ENCODE measurements at regions not wholly inside any gene's neighbourhood (a gene's known extent, or its start where the extent isn't known, plus 50 kb on each side); places are given as distances from the start of the nearest gene placed in this dataset.

DNA sequence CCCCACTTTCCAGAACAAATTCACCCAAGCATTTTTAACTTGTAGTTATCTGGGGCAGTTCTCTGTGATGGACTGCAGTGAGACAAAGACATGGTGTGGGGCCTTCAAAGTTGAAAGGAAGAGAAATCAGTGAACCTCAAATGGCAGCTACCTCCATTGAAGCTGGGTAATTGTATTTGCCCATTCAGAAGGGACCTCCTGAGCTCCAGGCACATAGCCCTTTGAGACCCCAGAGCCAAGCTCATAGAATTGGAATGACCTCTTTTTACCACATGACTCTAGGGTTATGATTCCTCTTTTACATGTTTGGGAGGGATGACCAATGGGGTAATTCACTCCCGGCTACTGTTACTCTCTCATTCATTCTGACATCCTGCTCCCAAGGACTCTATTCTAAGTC is 368.4 kb upstream of the ITGA1 start:
- no peak for DNase-seq

DNA sequence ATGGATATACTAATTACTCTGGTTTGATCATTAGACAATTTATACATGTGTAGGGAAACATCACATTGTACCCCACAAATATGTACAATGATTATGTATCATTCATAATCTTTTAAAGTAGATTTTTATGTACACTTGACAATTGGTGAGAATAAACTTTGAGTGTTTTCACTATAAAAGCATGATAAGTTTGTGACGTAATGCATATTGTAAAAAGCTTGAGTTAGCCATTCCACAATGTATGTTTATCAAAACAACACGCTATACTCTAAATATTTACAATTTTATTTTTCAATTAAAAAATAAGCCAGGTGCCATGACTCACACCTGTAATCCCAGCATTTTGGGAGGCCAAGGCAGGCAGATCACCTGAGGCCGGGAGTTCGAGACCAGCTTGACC is 360.1 kb upstream of the ITGA1 start:
- no peak for DNase-seq

DNA sequence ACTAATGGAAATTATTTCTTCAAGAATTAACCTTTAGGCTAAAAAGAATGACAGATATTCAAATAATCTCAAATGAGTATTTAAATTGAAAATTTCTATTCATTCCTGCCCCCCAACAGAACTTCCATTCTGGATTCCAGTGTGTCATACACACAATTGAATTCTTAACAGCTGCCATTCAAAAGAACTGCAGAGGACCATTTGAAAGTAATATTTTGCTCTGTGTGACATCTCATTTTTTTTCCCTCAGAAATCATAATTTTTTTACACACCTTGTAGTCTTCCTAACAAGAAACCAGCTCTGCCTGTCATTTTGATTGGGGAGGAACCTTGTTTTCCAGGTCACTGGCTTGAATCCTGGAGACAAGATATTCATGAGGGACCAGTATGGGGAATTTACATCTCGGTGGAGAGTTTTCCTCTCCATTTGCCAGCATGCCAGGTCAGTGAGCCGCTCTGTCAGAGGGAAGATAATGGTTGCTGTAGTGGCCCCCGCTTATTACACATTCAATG is 358.7 kb upstream of the ITGA1 start:
- no peak for DNase-seq

DNA sequence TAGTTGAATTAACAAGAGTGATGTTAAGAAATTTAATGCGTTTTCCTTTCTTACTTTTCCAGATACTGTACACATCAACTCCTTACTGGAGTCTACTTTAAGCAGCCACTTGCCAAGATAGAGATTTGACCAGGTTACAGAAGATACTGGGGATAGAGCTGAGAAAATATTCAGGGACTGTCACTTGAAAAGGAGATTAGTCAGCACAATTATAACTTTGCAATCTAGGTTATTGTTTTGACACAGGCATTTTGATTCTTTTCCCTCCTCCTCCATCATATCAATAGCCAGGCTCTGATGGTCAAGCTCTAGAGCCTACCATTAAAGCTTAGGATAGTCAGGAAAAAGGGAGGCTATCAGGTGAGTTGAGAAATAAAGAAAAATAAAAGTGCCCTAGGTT is 345.9 kb upstream of the ITGA1 start:
- DNase-seq: no peak

DNA sequence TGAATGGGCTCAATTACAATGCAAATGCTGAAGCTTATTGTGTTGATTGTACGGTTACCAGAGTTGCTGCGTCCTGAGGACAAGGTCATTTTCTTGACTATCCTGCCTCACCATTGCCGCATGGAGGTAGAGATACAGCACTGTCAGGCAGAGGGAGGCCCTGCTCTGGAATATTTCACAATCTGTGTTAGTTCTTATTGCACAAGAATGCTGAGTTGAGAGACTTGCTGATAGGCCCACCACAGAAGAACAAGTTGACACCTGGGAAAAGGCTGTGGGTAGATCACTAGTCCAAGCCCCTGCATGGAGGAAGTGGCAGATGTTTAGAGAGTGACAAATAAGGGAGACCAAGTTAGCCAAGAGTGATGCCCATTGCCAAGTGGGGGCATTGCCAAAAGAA is 344.5 kb upstream of the ITGA1 start:
- DNase-seq: no peak

DNA sequence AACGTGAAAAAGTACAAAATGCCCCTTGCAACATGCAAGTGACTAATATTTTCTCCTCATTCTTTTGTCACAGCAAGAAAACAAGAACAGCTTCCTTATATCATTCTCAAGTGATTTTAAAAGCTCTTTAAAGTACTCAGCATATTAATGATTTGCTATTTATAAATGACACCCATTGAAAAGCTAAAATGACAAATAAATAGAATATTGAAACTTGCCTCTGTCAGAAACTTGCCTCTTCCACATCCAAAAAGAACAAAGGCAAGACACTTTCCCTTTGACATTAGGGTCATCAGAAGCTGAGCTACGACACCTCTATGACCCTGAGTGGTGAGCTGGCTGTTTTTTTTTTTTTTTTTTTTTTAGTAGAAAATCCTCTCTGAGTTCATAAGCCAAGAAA is 339.6 kb upstream of the ITGA1 start:
- DNase-seq: no peak

DNA sequence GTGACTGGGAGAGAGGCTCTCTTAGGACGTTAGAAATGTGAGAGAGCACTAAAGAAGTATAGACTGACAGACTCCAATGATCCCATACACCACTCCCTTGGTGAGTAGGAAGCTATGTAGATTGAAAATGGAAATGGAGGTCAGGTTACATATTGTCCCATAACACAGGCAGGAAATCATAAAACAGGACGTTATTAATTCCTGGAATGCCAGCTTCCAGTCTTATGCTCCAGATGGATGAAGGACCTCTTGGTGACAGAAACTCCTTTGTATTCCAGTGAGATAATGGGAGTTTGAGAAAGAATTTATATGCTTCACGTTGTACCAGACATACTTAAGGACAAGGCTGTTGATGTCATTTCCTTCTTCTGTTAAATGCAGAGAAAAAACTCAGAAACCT is 338.2 kb upstream of the ITGA1 start:
- no peak for DNase-seq

DNA sequence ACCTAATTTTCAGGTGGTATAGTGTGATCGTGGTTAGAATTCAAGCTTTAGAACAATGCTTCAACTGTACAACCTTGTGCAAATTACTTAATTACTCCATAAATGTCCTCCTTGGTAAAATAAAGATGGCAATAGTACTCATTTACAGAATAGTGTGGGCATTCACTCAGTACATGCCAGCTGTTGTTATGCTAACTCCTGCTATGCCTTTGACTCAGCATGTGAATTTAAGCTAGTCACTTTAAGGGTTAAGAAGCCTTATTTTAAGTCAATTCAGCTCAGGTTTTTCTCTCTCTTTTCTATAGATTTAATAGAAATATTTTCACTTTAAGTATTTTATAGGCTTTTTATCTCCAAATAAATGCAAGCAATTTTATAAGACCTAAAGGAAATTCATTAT is 335.6 kb upstream of the ITGA1 start:
- DNase-seq: no peak

DNA sequence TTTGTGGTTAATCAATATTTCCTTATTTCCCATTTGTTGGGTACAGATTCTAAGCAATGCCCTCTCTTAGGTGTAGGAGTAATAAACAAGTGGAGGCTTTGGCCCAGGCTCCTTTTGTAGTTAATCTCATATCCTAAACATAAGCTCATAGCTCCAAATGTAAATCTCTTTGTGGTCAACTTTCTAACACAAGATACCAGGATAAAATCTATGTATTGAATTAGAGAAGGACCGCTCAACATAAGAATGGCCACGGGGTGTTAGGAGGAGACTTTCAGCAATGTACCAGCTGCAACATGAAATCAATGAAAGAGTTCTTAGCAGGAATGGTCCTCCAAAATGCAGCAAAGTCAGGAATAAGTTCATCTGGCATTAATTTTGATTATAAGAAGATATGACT is 334.5 kb upstream of the ITGA1 start:
- no peak for DNase-seq

DNA sequence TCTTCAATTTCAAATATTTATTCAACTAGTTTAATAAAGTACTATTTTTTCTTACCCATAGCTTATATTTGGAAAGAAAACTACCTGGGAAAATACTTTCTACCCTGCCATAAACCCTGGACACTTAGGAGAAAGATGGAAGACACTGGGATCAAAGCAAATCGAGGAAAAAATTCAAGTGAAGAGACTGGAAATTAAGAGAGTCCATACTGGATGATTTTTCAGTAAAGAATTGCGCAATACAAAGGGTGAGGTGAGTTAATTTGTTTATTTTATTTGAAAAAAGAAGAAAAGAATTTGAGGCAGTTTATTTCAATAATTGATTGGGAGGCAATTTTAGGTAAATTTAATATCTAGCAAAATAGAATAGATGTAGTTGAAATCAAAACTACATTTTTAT is 331.8 kb upstream of the ITGA1 start:
- no peak for DNase-seq

DNA sequence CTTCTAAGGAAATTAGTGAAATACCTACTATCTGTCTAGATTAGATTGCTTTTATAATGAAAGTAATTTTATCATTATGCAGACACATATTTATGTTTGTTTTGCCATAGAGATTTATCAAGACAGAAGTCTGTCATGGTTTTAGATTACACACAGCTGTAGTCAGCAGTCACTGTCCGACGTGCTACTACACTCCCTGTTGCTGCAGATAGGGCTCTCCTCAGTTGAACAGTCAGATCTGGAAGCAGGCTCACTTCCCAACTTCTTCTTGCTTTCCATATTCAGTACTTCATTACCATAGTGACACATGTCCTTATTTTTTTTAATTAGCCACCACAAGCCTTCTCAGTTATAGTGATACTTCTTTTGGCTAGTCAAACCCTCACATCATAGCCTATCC is 329.9 kb upstream of the ITGA1 start:
- no peak for DNase-seq

DNA sequence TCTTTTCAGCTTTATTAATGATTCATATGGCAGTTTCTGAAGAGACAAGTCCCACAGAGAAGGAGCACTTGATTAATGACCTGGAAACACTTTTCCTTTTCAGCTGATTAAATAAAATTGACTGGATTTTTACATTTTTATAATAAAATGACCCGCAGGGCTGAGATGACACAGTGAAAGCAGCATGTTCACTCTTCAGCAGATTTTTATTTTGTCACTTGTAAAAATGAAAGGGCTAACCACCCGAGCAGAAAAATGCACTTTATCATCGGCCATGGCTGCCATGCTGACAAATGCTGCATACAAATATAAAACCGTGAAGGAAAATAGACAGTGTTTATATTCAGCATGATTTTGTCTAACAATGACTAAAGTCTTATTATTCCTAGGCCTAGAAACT is 321.6 kb upstream of the ITGA1 start:
- DNase-seq: no peak

DNA sequence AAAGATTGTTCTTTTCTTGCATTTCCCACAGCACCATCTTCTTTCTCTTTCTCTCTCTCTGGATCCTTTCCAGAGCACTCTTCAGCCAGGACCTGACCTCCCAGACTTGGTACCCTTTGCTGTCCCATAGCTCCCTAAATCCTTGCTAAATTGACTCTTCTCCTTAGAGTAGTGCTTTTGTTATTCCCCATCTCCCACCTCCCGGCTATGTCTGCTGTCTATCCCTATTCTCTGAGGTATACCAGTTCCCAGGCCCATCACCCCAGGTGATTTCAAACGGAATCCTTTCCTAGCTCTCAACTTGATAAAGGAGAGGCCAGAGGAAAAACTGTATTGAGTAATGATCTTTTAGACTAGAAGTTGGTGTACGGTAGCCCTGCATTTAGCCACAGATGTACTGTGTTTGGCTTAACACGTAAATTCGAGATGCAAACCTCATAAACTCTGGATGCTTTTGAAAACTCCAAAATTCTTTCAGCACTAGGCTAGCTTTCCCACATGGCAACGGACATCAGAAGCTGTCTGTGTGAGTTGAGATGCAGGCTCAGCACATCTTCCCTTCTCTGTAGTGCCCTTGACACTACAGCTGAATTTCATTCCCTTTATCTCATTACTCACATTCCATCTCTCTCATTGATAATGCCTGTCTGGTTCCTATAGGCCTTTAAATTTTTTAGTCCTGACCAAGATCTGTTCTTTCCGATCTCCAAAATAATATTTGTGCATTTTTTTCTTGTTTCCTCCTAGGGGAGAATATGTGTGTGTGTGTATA is 320.8 kb upstream of the ITGA1 start:
- no peak for DNase-seq

DNA sequence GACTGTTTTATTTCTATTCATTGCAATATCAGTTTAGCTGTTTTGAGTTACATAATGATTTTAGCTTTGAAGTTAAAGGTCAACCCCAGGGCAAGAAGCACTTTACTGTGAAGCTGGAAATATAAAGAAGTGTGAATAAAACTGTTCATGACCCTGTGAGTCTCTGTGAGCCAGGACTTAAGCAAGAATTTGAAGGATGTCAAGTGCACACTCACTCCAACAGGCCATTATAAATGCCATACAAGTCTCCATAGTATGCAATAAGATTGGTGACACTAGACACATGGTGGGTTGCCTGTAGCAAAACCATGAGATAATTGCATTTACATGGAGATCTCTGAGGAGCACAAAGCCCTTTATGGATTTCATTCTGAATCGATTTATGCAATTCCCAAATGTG is 318.7 kb upstream of the ITGA1 start:
- no peak for DNase-seq

DNA sequence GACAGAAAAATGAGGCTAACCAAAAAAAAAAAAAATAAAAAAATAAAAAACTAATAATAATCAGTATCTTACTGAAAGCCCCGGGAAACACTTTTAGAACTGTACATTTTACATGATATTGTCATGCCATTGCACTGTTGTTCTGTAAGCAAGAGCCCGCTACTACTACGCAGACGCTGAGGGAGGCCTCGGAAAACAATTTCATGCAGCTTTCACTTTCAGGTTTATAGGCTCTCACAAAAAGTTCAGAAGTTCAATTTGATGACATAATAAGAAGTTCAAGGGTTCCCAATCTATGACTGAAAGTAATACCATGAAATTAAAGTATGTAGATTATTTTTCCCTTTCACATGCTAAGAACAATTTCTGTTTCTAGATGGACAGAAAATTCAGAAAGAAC is 318.3 kb upstream of the ITGA1 start:
- no peak for DNase-seq

DNA sequence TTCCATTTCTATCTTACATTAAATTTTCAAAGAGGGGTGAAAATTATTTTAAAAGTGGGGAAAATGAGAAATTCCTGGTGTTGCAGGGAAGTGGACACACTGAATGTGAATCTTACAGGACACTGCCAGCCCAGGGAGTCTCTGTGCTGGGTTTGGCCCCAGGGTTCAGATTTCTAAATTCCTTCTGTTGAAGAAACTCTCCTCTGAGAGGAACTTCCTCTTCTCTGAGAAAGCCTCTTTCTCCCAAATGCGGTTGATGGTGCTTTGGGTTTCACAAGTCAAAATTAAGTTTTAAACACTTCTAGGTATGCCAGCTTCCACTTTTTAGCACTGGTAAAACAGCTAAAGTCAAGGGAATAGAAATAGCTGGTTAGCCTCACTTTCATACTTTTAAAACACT is 317.9 kb upstream of the ITGA1 start:
- no peak for DNase-seq

DNA sequence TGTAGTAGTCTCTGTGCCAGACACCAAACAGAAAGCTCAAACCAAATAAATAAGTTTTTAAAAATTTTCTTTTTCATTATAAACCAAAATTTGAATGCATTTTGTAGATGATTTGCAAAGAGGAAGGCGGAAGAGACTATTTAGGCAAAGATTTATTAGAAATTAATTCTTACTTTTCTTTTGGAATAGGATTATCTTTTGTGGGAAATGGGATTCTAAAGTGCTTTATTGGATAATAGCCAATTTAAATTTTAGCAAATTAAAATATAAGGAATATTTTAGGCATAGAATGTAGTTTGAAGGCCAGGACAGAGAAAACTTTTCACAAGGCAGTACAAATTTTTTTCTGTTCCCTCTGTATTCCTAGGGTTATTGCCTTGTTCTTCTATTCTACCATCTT is 311.4 kb upstream of the ITGA1 start:
- no peak for DNase-seq

DNA sequence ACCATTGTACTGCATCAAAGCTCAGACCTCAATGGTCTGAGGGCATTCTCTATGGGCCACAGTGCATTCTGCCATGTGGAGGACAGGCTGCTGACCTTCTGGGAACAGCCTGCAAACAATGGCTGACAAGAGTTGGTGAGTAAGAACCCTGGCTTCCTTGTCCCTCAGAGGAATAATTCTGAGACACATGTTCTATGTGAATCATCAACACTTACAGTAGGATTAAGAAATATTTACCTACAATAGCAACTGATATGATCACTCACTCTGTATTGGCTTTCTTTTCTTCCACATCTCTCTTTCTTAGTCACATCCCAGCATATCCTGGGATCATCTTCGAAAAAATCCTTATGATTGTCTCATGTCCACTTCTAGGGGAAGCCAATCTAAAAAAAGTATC is 306.5 kb upstream of the ITGA1 start:
- no peak for DNase-seq

DNA sequence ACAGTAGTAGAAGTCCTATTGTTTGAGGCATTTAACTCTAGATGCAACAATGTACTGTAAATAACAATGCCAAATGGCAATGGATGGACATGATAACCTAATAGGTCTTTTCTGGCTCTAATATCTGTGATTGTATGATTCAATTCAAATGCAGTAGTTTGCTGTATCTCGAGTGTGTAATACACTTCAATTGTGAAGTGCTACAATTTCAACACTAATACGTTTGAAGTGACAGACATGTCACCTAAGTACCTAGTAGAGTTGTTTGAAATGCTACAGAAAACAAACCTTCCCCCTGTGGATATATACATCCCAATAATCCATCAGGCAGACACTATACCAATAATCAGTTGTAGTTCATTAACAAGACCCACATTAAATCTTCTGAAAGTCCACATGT is 305.9 kb upstream of the ITGA1 start:
- DNase-seq: no peak

DNA sequence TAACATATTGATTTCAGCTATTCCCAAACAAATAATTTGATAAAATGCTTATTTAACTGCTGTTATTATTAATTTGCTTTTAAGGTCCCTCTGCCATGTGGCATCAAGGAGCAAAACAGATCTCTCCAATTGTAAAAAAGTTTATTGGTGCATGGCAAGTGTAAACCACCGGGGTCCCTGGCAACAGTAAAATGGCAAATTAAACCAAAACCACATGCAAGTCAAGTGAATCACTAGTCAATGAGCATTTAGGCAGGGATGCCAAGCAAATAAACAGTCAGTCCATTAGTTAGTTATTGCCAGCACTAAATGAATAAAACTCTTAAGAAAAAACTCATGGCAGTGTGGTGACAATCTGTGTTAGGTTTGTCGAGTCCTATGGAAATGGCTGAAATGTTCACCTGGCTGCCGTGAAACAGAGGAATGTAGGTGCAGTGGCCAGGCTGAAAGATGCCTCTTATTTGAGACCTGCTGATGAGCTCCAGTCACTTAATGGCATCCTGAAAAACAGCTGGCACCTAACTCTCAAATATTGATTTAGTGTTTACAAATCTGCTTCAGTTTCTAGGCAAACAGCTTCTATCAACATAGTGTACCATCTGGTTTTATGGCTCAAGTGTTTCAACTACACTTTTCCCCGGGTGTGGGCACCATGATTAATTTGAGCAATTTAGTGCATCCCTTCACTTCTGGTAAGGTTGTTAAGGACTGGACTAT is 296.5 kb upstream of the ITGA1 start:
- DNase-seq: no peak

DNA sequence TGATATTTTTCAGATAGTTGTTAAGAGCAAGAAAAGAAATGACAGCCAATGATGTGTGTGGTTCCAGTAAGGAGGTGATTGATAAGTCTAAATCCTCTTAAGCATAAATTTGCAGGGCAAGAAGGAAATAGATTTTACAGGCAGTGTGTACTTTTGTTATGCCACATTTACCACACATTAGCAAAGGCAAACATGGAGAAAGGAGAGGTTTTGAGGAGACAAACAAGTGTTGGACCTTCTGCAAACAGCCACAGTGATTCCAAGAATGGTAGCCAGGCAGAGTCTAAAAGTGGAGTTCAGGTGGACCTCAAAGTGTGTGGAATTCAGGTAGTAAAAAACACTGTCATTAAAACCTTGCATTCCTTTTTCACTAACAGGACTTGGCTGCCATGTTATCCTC is 295.9 kb upstream of the ITGA1 start:
- no peak for DNase-seq

DNA sequence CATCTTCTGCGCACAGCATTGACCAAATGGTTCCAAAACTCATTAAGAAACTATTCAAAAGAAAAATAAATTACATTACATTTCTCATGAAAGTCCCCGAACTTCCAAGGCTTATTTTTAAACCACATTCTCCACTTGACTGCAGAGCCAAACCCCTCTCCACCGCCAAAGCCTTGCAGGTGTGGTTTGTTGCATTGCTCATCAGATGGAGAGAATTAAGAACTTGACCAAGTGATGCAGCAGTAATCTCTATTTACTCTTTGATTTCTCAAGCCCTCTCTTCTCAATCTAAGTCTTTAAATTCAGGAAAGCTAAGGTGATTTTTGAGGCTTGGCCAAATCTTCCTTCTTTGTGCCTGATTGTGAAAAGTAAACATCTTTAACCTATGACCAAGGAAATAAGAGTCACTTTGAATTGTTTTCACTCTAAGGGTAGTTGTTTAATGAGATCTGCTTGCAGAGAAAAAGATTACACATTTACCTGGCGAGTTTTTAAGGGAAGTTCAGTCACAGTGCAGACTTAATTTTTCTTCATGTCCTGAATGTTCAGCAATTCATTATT is 290.5 kb upstream of the ITGA1 start:
- DNase-seq: no peak

DNA sequence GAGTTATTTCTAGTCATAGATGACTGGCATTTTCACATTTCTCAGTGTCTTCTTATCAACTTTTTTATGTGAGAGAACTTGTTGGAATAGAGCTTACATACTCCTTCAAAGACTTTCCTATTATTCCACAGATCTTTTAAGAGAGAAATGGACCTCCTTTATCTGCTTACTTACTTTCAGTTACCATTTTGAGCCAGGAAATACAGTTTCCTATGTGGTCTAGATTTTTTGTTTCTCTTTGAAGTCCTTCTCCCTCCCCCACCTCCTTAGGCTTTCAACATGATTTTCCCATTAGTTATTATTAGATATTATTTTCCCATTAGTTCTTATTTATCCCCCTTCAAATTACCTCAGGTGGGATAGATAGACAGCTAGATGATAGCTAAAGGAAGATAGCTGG is 289.1 kb upstream of the ITGA1 start:
- DNase-seq: no peak

DNA sequence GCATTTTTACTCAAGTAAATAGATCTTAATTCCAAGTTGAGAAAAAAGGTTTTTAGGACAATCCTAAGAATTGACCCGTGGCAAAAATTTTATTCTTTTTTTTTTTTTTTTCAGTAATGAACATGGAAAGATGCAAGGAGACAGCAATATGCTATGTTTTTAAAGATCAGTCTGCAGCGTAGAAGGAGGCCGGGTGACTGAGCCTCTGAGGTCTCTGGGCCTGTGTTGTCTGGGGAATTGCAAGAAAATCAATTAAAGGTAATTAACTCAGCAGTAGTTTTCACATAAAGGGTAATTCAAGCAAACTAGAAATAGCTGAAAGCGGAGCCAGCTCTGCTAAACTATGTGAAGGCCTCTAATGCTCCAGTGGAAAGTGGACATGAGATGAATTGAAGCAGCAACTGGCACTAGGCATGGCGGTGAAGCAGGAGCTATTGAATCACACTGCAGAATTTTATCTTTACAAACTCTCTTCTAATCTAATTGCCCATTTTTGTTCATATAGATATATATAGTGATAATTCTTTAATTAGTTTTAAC is 285.2 kb upstream of the ITGA1 start:
- DNase-seq: no peak

Data from NCI-H526 treated with DMSO at 0.1 percent for 48 hours (cell line).